Colonic mucosa (tissue), 4 donors: ENCODE measurements at regions not wholly inside any gene's neighbourhood (a gene's known extent, or its start where the extent isn't known, plus 50 kb on each side); places are given as distances from the start of the nearest gene placed in this dataset.

Source experiments
- DNase-seq: peaks from one replicate; pipeline ENCODE4 v3.0.0-alpha.2; 2020
- H3K27ac ChIP-seq: fragments of 200-600 bp; one replicate; pipeline ENCODE4 v1.8.0; 2021
- H3K27me3 ChIP-seq: fragments of 200-600 bp; one replicate; pipeline ENCODE4 v1.8.0; 2021
- H3K36me3 ChIP-seq: fragments of 200-600 bp; one replicate; pipeline ENCODE4 v1.8.0; 2021
- H3K4me1 ChIP-seq: fragments of 200-600 bp; one replicate; pipeline ENCODE4 v1.8.0; 2021; ENCODE audit warnings: mild to moderate bottlenecking
- H3K4me3 ChIP-seq: fragments of 200-600 bp; one replicate; pipeline ENCODE4 v1.8.0; 2021
- H3K9ac ChIP-seq, 2 donors: one replicate each; pipeline ENCODE4 v1.7.0; 2013; ENCODE audit warnings: control low read depth in 2 of 2, low read depth in 2 of 2, low read length in 2 of 2
- H3K9me3 ChIP-seq: fragments of 200-600 bp; one replicate; pipeline ENCODE4 v1.8.0; 2021
- CTCF ChIP-seq: fragments of 200-600 bp; IDR thresholded peaks from one replicate; pipeline ENCODE4 v1.8.0; 2022; ENCODE audit warnings: antibody characterized with exemption, mild to moderate bottlenecking
- intact Hi-C: fragments of 100-400 bp; cut with DNase I; formaldehyde crosslinking; loops from one replicate; pipeline ENCODE4 v1.14.1; 2022
- donor health status: healthy.
- donor health status: DM: no; HTN: no; CAD: no.
- donor health status: DM: no; HTN: no; CAD: no.

GRCh38 chr3:182585532-182586150, 207.7 kb upstream of the ATP11B start:
- H3K4me3 ChIP-seq: no peak overlapping the region
- TF ChIP-seq CTCF: no peak
- DNase-seq: peak; percentile 40
- H3K9ac ChIP-seq: peak overlapping the region in 1 of 2 donors; percentile 51
- H3K27me3 ChIP-seq: no peaks in the 10 kb centered on the region
- H3K9me3 ChIP-seq: no peaks in the 10 kb centered on the region
- H3K36me3 ChIP-seq: no peaks in the 10 kb centered on the region
- intact Hi-C loops: no loop called here
- no peaks in the 10 kb centered on the region for H3K4me1 ChIP-seq
- H3K27ac ChIP-seq: peak overlapping the region; percentile 63

- Histone ChIP-seq H3K4me3 (no peak overlapping the region), H3K36me3 (no peaks in the 10 kb centered on the region), H3K4me1 (no peaks in the 10 kb centered on the region), H3K9ac (no peak overlapping the region), H3K27ac (peak overlapping the region; percentile 30), H3K9me3 (no peaks in the 10 kb centered on the region), H3K27me3 (no peaks in the 10 kb centered on the region)
- no peak for TF ChIP-seq CTCF
- intact Hi-C loops: no loop called here
- DNase-seq: peak; percentile 44
Measured at GRCh38 chr3:182592747-182593146, 200.6 kb upstream of the ATP11B start.

- Histone ChIP-seq H3K4me3 (no peak overlapping the region), H3K4me1 (no peaks in the 10 kb centered on the region), H3K9ac (no peak overlapping the region), H3K36me3 (no peaks in the 10 kb centered on the region), H3K27me3 (no peaks in the 10 kb centered on the region), H3K27ac (no peak overlapping the region), H3K9me3 (no peaks in the 10 kb centered on the region)
- DNase-seq: no peak
- intact Hi-C loops: no loop called here
- no peak for TF ChIP-seq CTCF
Measured at GRCh38 chr3:182596676-182597410, 196.5 kb upstream of the ATP11B start.

- TF ChIP-seq CTCF: no peak
- Histone ChIP-seq H3K4me1 (no peaks in the 10 kb centered on the region), H3K9me3 (no peaks in the 10 kb centered on the region), H3K27ac (no peak overlapping the region), H3K36me3 (no peaks in the 10 kb centered on the region), H3K27me3 (no peaks in the 10 kb centered on the region), H3K4me3 (no peak overlapping the region), H3K9ac (no peak overlapping the region)
- intact Hi-C loops: no loop called here
- no peak for DNase-seq
Measured at GRCh38 chr3:182597621-182598041, 195.7 kb upstream of the ATP11B start.

- Histone ChIP-seq H3K27ac (no peak overlapping the region), H3K27me3 (no peaks in the 10 kb centered on the region), H3K4me3 (no peak overlapping the region), H3K9ac (no peak overlapping the region), H3K4me1 (no peaks in the 10 kb centered on the region), H3K36me3 (no peaks in the 10 kb centered on the region), H3K9me3 (no peaks in the 10 kb centered on the region)
- intact Hi-C loops: no loop called here
- no peak for DNase-seq
- TF ChIP-seq CTCF: no peak
Measured at GRCh38 chr3:182601597-182601996, 191.7 kb upstream of the ATP11B start.
